RWPE2 (cell line): ENCODE measurements at regions not wholly inside any gene's neighbourhood (a gene's known extent, or its start where the extent isn't known, plus 50 kb on each side); places are given as distances from the start of the nearest gene placed in this dataset.

Source experiments
- ATAC-seq: fragments of 200-7000 bp; cut with Tn5 transposase; 3 replicates; pipeline ENCODE4 v1.9.1; 2021; ENCODE audit warnings: low read depth
- DNase-seq: peaks from one replicate; pipeline ENCODE4 v3.0.0-alpha.2; 2020; ENCODE audit warnings: low spot score
- H3K27ac ChIP-seq: fragments of 450-650 bp; 2 replicates; pipeline ENCODE4 v1.5.1; 2017; ENCODE audit warnings: mild to moderate bottlenecking; ENCODE audit not compliant: poor library complexity, severe bottlenecking
- H3K27me3 ChIP-seq: fragments of 250-450 bp; sonication (Bioruptor Pico); 2 replicates; pipeline ENCODE4 v1.5.1; 2021; ENCODE audit warnings: mild to moderate bottlenecking, moderate library complexity; ENCODE audit not compliant: insufficient read depth, poor library complexity, severe bottlenecking
- H3K36me3 ChIP-seq: fragments of 250-450 bp; sonication (Bioruptor Pico); 2 replicates; pipeline ENCODE4 v1.5.1; 2020; ENCODE audit warnings: low read depth, mild to moderate bottlenecking, moderate library complexity
- H3K4me1 ChIP-seq: fragments of 250-450 bp; sonication (Bioruptor Pico); 2 replicates; pipeline ENCODE4 v1.5.1; 2021; ENCODE audit warnings: mild to moderate bottlenecking, moderate library complexity; ENCODE audit not compliant: insufficient read depth, poor library complexity, severe bottlenecking
- H3K4me3 ChIP-seq: fragments of 250-450 bp; sonication (Bioruptor Pico); 2 replicates; pipeline ENCODE4 v1.5.1; 2021; ENCODE audit warnings: mild to moderate bottlenecking, moderate library complexity; ENCODE audit not compliant: severe bottlenecking
- H3K9me3 ChIP-seq: fragments of 250-450 bp; sonication (Bioruptor Pico); 2 replicates; pipeline ENCODE4 v1.5.1; 2021; ENCODE audit warnings: mild to moderate bottlenecking, moderate library complexity; ENCODE audit not compliant: severe bottlenecking
- TF ChIP-seq, protein P1 (sequence below): fragments of 450-650 bp; IDR thresholded peaks from one replicate; pipeline ENCODE4 v1.5.1; 2017; ENCODE audit warnings: mild to moderate bottlenecking, moderate library complexity; ENCODE audit not compliant: poor library complexity, severe bottlenecking

DNA sequence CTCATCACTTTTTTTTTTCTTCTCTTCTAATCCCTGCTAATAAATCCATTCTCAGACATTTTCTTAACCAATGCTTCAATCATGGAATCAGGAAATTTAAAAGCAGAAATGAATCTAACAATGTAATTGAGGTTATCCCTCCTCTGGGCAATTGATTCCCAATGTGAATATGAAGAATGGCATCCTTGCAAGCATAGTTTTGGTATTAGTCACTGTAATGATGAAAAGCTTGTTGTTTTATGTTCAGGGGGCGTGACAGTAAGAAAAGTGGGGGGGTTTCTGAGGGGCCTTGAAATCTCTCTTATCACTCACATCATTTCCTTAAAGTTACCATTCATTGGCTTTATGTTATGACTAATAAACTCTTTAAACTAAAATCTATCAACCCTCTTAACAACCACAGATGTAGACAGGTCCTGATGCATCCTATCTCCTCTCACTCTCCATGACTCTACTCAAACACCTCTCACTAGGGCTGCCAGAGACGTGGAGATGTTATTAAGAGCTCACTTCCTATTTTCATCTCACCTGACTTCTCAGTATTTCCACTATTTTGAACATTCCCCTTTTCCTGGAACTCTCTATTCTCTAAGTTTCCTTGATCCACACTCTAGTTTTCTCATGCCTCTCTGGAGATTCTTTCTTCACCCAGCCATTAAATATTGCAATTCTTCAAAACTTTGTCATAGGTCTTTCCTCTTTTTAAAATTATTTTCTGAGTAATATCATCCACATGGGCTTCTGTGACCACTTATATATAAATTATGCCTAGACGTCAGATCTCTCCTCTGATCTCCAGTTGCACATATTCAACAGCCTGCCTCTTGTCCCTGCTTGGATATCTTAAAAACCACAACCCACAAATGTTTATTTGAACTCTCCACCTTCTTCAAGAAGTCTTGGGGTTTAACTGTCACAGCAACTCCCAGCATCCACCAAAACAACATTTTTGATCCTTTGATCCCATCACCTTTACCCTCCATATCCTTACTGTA, 332.9 kb downstream of the CDH2 start:
- DNase-seq, result no peak
- peak; percentile 43; the same call in 2 of the 3 replicates for ATAC-seq
- peak overlapping the region; percentile 72 for H3K27ac ChIP-seq
- TF ChIP-seq, protein P1, sequence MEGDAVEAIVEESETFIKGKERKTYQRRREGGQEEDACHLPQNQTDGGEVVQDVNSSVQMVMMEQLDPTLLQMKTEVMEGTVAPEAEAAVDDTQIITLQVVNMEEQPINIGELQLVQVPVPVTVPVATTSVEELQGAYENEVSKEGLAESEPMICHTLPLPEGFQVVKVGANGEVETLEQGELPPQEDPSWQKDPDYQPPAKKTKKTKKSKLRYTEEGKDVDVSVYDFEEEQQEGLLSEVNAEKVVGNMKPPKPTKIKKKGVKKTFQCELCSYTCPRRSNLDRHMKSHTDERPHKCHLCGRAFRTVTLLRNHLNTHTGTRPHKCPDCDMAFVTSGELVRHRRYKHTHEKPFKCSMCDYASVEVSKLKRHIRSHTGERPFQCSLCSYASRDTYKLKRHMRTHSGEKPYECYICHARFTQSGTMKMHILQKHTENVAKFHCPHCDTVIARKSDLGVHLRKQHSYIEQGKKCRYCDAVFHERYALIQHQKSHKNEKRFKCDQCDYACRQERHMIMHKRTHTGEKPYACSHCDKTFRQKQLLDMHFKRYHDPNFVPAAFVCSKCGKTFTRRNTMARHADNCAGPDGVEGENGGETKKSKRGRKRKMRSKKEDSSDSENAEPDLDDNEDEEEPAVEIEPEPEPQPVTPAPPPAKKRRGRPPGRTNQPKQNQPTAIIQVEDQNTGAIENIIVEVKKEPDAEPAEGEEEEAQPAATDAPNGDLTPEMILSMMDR, result no peak
- H3K27me3 ChIP-seq, result no peaks in the 10 kb centered on the region
- H3K4me3 ChIP-seq, result no peak overlapping the region
- H3K4me1 ChIP-seq, result peaks cover 22% of the 10 kb centered on the region
- no peaks in the 10 kb centered on the region for H3K36me3 ChIP-seq
- no peaks in the 10 kb centered on the region for H3K9me3 ChIP-seq

DNA sequence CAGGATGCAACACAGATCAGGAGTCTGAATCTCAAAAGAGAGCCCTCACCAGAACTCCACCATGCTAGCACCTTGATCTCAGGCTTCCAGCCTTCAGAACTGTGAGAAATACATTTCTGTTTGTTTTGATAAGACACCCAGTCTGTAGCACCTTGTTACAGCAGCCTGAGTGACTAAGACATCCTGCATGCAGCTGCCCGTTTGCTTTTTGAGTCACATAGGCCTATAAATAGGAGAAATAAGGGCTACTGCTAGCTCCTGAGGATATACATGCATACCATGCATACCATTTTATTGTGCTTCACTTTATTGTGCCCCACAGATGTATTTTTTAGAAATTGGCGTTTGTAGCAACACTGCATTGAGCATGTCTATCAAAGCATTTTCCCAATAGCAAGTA, 337.8 kb downstream of the CDH2 start:
- ATAC-seq, result peak; percentile 98
- DNase-seq, result peak; percentile 84
- Histone ChIP-seq H3K36me3 (no peaks in the 10 kb centered on the region), H3K4me1 (peaks cover 31% of the 10 kb centered on the region), H3K9me3 (no peaks in the 10 kb centered on the region), H3K27ac (peak overlapping the region; percentile 65), H3K27me3 (no peaks in the 10 kb centered on the region), H3K4me3 (no peak overlapping the region)
- TF ChIP-seq, protein P1, result no peak

DNA sequence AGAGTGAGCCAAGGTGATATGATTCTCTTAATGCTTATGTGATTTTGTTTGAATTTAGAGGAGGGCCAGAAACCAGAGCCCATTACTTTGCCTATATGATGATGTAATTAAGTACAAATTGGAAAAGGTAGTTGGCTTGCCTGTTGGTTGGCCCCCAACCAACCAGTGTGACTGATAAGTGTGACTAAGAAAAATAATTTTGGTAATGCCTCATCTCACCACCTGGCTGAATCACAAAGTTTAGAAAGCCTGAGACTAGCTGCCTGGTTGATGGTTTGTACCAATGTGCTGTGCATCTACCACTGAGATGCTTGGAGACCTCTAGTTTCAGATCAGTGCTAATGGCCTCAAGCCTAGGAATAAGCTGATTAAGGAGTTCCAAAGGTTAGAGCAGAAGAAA, 338.7 kb downstream of the CDH2 start:
- ATAC-seq (peak; percentile 7; the same call in 1 of the 3 replicates), DNase-seq (no peak)
- Histone ChIP-seq H3K27ac (peak overlapping the region; percentile 65), H3K36me3 (no peaks in the 10 kb centered on the region), H3K4me3 (no peak overlapping the region), H3K4me1 (peaks cover 22% of the 10 kb centered on the region), H3K9me3 (no peaks in the 10 kb centered on the region), H3K27me3 (no peaks in the 10 kb centered on the region)
- TF ChIP-seq, protein P1, result no peak

DNA sequence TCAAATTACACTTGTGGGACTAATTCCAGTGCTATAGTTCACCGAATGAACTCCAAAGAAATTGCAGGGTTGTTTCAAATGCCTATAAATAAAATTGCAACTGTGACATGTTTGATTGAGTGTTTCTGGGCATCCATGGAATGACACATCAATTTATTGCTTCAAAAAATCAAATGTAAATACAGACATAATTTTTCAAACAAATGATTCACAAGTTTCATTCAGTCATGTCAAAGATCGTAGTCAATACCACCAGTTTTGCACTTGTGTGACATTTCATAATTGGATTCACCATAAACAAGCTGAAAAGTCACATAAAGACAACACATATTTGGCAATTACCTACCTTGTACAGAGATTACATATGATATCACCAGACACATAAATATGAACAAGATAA, 350.8 kb downstream of the CDH2 start:
- Histone ChIP-seq H3K9me3 (no peaks in the 10 kb centered on the region), H3K27ac (no peak overlapping the region), H3K4me3 (no peak overlapping the region), H3K27me3 (no peaks in the 10 kb centered on the region), H3K4me1 (no peaks in the 10 kb centered on the region), H3K36me3 (no peaks in the 10 kb centered on the region)
- no peak for DNase-seq
- no peak for ATAC-seq
- TF ChIP-seq, protein P1, result no peak

DNA sequence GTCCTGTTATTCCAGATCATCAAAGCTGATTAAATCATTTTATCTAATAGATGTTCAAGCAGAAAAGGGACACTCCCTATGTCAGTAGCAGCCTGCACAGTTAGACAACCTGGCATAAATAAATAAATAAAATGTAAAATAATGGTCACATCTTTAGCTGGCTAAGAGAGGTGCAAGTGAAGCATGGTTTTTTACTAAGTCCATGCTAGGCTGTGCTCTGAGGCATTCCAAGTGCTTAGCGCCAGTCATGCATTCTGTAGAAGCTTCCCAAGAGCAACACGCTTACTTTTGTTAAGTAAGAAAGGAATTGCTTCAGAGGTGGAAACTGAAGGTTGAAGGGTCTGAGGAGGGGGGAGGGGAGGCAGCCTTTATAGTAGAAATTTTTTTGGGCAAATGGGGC, 351.2 kb downstream of the CDH2 start:
- ATAC-seq (no peak), DNase-seq (no peak)
- H3K36me3 ChIP-seq, result no peaks in the 10 kb centered on the region
- no peak overlapping the region for H3K4me3 ChIP-seq
- H3K4me1 ChIP-seq, result no peaks in the 10 kb centered on the region
- no peaks in the 10 kb centered on the region for H3K9me3 ChIP-seq
- TF ChIP-seq, protein P1, result no peak
- no peaks in the 10 kb centered on the region for H3K27me3 ChIP-seq
- no peak overlapping the region for H3K27ac ChIP-seq
